Activated CD8-positive, alpha-beta memory T cell treated with anti-CD3 and anti-CD28 coated beads, Interleukin-2, amount 10 ng/mL, durations not matched to agents 7 days and 5 days (primary cell): ENCODE measurements at regions not wholly inside any gene's neighbourhood (a gene's known extent, or its start where the extent isn't known, plus 50 kb on each side); places are given as distances from the start of the nearest gene placed in this dataset.
"Not testable (repeated sequence)": the region's sequence is repeated elsewhere in the genome, so short reads cannot be mapped to it uniquely, and the experiment has no call there.

Experiments used
- ATAC-seq: fragments of 150-1000 bp; cut with Tn5 transposase; one replicate; pipeline ENCODE4 v1.10.0; 2021; ENCODE audit warnings: moderate library complexity
- CTCF ChIA-PET: fragments of 350-600 bp; sonication (Branson Sonifier 250); formaldehyde crosslinking; loops from one replicate; lab custom pipeline; 2021; ENCODE audit warnings: antibody characterized with exemption; lab: Charles Lee
- DNase-seq: peaks from one replicate; pipeline ENCODE4 v3.0.0-alpha.2; 2020
- H3K27ac Mint-ChIP-seq: one replicate; pipeline ENCODE4 v1.8.0; 2021; ENCODE audit warnings: mild to moderate bottlenecking, mixed read lengths
- H3K27me3 Mint-ChIP-seq: one replicate; pipeline ENCODE4 v1.8.0; 2021; ENCODE audit warnings: mixed read lengths
- H3K36me3 Mint-ChIP-seq: one replicate; pipeline ENCODE4 v1.8.0; 2021; ENCODE audit warnings: mild to moderate bottlenecking, mixed read lengths
- H3K4me1 Mint-ChIP-seq: one replicate; pipeline ENCODE4 v1.8.0; 2021; ENCODE audit warnings: mixed read lengths
- H3K4me3 Mint-ChIP-seq: one replicate; pipeline ENCODE4 v1.8.0; 2021; ENCODE audit warnings: mild to moderate bottlenecking, moderate library complexity, mixed read lengths
- H3K9me3 Mint-ChIP-seq: one replicate; pipeline ENCODE4 v1.8.0; 2022; ENCODE audit warnings: low read depth, mixed read lengths

DNA sequence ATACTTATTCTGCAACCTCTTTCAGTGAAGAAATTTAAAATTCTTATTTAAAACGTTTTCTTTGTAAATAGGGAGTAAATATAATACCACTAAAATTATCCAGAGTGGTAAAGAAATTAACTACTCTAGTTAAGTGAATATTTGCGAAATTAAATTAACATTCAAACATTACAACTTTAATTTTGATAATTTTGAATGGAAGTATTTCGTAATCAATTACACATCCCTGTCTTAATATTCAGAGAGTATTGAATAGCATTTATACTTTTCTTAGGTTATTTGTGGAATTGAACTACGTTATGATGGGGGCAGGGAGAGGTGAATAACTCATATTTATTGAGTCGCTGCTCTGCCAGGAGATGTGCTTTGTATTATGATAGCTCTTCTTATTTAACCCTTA lies 96.3 kb upstream of the KIF26B start:
- Mint-ChIP-seq H3K27me3 (peaks cover 2% of the 10 kb centered on the region), H3K36me3 (no peaks in the 10 kb centered on the region), H3K4me3 (no peak overlapping the region), H3K9me3 (no peaks in the 10 kb centered on the region), H3K27ac (no peak overlapping the region), H3K4me1 (peaks cover 7% of the 10 kb centered on the region)
- ATAC-seq (no peak), DNase-seq (no peak)
- CTCF ChIA-PET, result no interaction called here

DNA sequence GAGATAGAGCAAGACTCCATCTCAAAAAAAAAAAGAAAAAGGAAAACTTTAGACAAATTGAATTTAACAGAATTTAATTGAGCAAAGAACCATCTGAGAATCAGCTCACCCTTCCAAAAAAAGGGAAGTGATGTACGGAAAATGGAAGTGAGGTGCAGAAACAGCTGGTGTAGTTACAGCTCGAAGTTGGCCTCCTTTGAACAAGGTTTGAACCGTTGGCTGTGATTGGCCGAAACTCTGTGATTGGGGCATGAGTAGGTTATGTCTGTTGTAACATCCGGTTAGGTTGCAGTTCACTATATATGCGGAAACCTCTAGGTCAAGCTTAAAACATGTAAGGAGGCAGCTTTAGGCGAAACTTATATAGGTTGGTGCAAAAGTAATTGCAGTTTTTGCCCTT lies 97.9 kb upstream of the KIF26B start:
- Mint-ChIP-seq H3K4me3 (no peak overlapping the region), H3K27ac (no peak overlapping the region), H3K36me3 (no peaks in the 10 kb centered on the region), H3K27me3 (peaks cover 2% of the 10 kb centered on the region), H3K9me3 (no peaks in the 10 kb centered on the region), H3K4me1 (peaks cover 6% of the 10 kb centered on the region)
- CTCF ChIA-PET, result interaction anchor here (0.6 to 2.3 kb wide), 4 partner anchors 15 to 263 kb away, joined by 3 to 7 read pairs (median 4); no protein-coding TSS in a partner anchor
- DNase-seq (no peak), ATAC-seq (no peak)

DNA sequence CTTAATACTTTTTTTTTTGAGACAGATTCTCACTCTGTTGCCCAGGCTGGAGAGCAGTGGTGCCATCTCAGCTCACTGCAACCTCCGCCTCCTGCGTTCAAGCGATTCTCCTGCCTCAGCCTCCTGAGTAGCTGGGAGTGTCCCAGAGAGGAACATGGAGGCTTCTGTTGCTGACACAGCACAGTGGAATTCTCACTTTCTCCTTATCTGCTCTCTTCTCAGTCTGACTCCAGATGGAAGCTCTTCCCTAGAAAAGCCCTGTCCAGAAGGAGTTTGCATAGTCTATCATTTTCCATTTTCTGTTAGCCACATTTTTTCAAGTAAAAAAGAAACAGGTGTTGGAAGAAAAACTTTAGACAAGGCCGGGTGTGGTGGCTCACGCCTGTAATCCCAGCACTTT lies 98.5 kb upstream of the KIF26B start:
- not testable (repeated sequence) for H3K4me3 Mint-ChIP-seq, ATAC-seq, DNase-seq, H3K27ac Mint-ChIP-seq, H3K9me3 Mint-ChIP-seq, H3K27me3 Mint-ChIP-seq, H3K36me3 Mint-ChIP-seq
- peaks cover 12% of the 10 kb centered on the region for H3K4me1 Mint-ChIP-seq
- CTCF ChIA-PET, result interaction anchor here (0.7 to 2.3 kb wide), 2 partner anchors 14 to 649 kb away, joined by 3 to 7 read pairs; no protein-coding TSS in a partner anchor

DNA sequence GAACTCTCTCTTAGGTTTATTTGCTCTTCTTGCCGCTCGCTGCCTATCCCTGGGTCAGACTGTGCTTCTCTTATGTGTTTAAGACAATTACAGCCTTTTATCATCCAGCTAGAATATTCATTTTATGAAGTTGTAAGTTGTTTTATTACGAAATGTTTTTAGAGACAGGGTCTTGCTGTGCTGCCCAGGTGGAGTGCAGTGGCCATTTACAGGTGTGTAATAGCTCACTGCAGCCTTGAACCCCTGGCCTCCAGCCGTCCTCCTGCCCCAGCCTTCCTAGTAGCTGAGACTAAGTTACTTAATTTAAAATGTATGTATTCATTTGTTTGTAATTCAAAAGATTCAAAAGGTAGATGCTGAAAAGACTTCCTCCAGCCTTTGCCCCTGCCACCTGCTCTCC lies 99.0 kb upstream of the KIF26B start:
- Mint-ChIP-seq H3K27me3 (peaks cover 2% of the 10 kb centered on the region), H3K4me3 (no peak overlapping the region), H3K27ac (no peak overlapping the region), H3K4me1 (peaks cover 15% of the 10 kb centered on the region), H3K36me3 (no peaks in the 10 kb centered on the region), H3K9me3 (no peaks in the 10 kb centered on the region)
- CTCF ChIA-PET, result interaction anchor here (0.7 to 2.3 kb wide), 2 partner anchors 13 to 648 kb away, joined by 3 to 7 read pairs; no protein-coding TSS in a partner anchor
- no peak for DNase-seq
- ATAC-seq, result no peak

DNA sequence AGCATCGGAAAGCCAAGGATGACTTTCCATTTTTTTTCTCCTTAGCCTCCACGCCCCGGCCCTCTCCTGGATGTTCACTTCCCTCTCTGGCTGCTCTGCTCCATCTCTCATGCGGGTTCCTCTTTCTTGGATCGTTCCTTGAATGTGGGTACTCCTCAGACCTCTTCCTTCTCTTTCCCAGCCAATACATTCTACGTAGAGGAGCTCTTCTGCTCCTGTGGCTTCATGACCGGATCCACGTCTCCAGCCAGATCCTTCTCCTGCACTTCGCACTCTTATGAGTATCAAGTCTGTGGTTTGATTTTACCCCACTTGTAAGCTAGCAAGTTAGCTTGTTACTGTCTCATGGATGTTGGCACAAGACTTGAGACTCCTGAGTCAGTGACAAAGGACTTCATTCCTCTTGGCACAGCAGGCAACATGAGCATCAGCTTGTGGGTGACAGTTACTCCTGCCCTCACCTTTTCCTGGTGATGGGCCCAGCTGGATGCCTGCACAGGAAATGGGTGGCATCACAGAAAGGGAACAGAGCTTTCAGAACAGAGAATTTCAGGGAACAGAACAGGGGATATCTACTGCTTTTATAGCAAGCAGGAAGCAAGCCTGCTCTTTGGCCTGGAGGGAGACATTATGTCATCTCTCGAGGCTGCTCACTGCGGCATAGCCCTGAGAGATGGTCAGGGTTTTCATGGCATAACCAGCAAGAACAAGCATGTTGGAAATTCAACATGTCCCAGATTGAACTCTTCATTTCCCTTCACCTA lies 100.1 kb upstream of the KIF26B start:
- Mint-ChIP-seq H3K36me3 (no peaks in the 10 kb centered on the region), H3K27ac (no peak overlapping the region)
- ATAC-seq, result no peak

DNA sequence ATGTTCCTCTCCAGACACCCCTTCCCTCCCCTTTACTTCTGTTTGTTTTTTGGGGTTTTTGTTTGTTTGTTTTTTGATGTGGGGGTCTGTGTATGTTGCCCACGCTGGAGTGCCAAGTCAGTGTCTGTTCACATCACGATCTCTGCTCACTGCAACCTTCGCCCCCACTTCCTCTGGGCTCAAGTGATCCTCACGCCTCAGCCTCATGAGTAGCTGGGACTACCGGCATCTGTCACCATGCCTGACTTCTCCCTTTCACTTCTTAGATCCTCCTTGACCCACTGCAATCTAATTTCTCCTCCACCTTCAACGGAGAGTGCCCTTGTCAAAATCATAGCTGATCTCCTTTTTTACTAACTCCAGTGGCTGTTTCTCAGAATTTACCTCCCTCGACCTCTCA lies 100.7 kb upstream of the KIF26B start:
- CTCF ChIA-PET, result interaction anchor here (2.7 kb wide), 1 partner anchor 11 kb away, joined by 9 read pairs; no protein-coding TSS in a partner anchor
- DNase-seq (no peak), ATAC-seq (no peak)
- no peaks in the 10 kb centered on the region for H3K9me3 Mint-ChIP-seq
- H3K27ac Mint-ChIP-seq, result no peak overlapping the region
- H3K4me1 Mint-ChIP-seq, result peaks cover 15% of the 10 kb centered on the region
- H3K27me3 Mint-ChIP-seq, result peaks cover 5% of the 10 kb centered on the region
- no peak overlapping the region for H3K4me3 Mint-ChIP-seq
- H3K36me3 Mint-ChIP-seq, result no peaks in the 10 kb centered on the region

More for the DNA sequence above, 100.1 kb upstream of the KIF26B start:
- Mint-ChIP-seq H3K4me1 (peaks cover 15% of the 10 kb centered on the region), H3K27me3 (peaks cover 5% of the 10 kb centered on the region), H3K9me3 (no peaks in the 10 kb centered on the region), H3K4me3 (no peak overlapping the region)
- CTCF ChIA-PET, result interaction anchor here (2.7 kb wide), 1 partner anchor 12 kb away, joined by 9 read pairs; no protein-coding TSS in a partner anchor
- DNase-seq, result no peak

DNA sequence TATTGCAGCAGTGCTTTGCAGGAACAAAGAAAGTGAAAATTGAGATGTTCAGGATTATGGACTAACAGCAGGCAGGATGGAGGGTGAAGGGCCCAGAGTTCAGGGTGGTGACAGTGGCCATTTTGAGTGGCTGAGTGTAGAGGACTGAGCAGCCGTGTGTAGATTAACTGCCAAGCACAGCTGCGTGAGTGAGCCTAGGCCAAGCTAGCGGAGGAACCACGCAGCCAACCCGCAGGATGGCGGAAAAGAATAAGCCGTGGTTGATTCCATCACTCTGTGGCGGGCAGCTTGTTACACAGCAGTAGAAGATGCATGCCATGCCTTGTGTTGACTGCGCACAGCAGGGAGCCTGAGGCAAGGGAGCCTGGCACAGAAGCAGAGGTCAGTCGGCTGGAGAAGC lies 102.5 kb upstream of the KIF26B start:
- CTCF ChIA-PET, result interaction anchor here (2.2 kb wide), 1 partner anchor 9 kb away, joined by 27 read pairs; no protein-coding TSS in a partner anchor
- ATAC-seq, result no peak
- peaks cover 15% of the 10 kb centered on the region for H3K4me1 Mint-ChIP-seq
- no peak overlapping the region for H3K27ac Mint-ChIP-seq
- H3K9me3 Mint-ChIP-seq, result no peaks in the 10 kb centered on the region
- peaks cover 5% of the 10 kb centered on the region for H3K27me3 Mint-ChIP-seq
- DNase-seq, result no peak
- no peaks in the 10 kb centered on the region for H3K36me3 Mint-ChIP-seq
- no peak overlapping the region for H3K4me3 Mint-ChIP-seq

DNA sequence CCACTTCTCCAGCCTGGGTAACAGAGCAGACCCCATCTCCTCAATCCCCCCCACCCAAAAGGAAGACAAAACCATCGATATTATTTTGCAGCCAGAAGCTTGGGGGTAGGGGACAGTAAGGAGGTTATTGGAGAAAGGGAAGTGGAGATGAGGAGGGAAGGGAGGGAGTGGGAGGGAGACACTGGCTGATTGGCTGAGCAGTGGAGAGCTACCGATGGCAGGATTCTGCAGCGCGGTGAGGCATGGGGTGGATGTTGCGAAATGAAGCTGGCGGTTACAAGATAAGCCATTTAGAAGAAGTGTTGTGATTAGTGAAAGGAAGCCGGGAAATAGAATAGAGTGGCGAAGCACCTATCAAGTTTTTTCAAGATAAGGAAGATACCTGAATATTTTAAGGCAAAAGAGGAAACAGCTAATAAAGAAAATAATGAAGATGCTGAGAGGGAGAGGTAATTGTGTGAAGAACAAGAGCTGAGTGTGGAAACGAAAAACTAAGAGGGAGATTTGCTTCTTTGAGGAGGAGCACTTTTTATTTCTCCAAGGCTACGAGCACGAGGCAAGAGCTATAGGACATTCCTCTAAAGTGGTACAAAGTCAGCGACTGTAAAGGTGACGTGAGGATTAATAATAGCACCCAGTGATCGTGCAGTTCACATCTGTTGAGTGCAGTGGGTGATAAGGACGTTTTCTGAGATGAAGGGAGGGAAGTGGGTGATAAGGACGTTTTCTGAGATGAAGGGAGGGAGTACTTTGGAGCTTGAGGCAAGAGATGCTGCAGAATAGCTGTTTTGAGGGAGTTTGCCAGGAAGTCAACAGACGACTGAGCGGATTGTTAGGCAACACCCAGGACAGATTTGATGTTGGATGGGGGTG lies 103.2 kb upstream of the KIF26B start:
- H3K27me3 Mint-ChIP-seq, result peaks cover 5% of the 10 kb centered on the region
- H3K27ac Mint-ChIP-seq, result no peak overlapping the region
- peak overlapping the region; percentile 13 for H3K4me3 Mint-ChIP-seq
- ATAC-seq (no peak), DNase-seq (no peak)
- no peaks in the 10 kb centered on the region for H3K36me3 Mint-ChIP-seq
- CTCF ChIA-PET, result interaction anchor here (1.0 to 2.2 kb wide), 2 partner anchors 9 to 250 kb away, joined by 4 to 27 read pairs; no protein-coding TSS in a partner anchor
- peaks cover 15% of the 10 kb centered on the region for H3K4me1 Mint-ChIP-seq
- no peaks in the 10 kb centered on the region for H3K9me3 Mint-ChIP-seq

DNA sequence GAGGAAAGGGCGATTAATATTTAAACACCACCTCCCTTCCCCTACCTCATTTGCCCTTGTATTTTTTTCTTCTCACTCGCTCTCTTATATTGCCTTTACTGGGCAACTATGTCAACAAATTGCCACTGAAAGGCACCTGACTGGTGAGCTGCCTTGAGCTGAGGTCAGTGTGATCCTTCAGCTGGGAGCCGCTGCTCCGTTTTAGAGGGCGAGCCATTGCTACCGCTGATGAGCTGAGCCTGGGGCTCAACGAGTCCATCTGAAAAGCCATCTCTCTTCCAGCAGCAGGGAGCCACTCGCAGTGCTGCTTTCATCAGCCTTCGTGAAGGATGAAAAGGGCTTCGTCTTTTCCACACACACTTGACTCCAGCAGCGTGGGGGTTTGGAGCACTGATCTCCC lies 108.0 kb upstream of the KIF26B start:
- ATAC-seq (no peak), DNase-seq (no peak)
- Mint-ChIP-seq H3K9me3 (no peaks in the 10 kb centered on the region), H3K4me3 (no peak overlapping the region), H3K27me3 (peaks cover 5% of the 10 kb centered on the region), H3K27ac (no peak overlapping the region), H3K4me1 (peaks cover 17% of the 10 kb centered on the region), H3K36me3 (no peaks in the 10 kb centered on the region)
- CTCF ChIA-PET, result interaction anchor here (1.1 to 6.9 kb wide), 3 partner anchors 107 to 245 kb away, joined by 3 to 85 read pairs (median 5); no protein-coding TSS in a partner anchor

DNA sequence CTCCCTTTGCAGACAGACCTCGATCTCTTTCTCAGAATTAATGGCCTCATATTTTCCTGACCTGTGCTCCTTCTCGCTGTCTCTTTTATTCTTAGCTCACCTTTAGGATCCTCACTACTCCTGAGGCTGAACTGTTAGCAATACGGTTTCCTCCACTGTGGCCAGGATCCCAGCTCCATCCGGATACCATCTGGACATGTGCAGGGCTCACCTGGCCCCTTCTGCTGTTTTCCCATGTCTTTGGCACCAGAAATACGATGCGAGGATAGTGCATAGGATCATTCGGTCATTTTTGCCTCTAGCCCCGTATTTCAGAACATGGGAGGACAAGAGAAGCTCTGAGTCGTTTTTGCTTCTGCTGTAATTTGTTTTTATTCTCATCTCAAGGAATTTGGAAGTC lies 108.5 kb upstream of the KIF26B start:
- Mint-ChIP-seq H3K27ac (no peak overlapping the region), H3K27me3 (peaks cover 5% of the 10 kb centered on the region), H3K4me3 (no peak overlapping the region), H3K9me3 (no peaks in the 10 kb centered on the region), H3K4me1 (peaks cover 12% of the 10 kb centered on the region), H3K36me3 (no peaks in the 10 kb centered on the region)
- no peak for ATAC-seq
- no peak for DNase-seq
- CTCF ChIA-PET, result interaction anchor here (1.1 to 6.9 kb wide), 3 partner anchors 107 to 245 kb away, joined by 3 to 85 read pairs (median 5); no protein-coding TSS in a partner anchor

DNA sequence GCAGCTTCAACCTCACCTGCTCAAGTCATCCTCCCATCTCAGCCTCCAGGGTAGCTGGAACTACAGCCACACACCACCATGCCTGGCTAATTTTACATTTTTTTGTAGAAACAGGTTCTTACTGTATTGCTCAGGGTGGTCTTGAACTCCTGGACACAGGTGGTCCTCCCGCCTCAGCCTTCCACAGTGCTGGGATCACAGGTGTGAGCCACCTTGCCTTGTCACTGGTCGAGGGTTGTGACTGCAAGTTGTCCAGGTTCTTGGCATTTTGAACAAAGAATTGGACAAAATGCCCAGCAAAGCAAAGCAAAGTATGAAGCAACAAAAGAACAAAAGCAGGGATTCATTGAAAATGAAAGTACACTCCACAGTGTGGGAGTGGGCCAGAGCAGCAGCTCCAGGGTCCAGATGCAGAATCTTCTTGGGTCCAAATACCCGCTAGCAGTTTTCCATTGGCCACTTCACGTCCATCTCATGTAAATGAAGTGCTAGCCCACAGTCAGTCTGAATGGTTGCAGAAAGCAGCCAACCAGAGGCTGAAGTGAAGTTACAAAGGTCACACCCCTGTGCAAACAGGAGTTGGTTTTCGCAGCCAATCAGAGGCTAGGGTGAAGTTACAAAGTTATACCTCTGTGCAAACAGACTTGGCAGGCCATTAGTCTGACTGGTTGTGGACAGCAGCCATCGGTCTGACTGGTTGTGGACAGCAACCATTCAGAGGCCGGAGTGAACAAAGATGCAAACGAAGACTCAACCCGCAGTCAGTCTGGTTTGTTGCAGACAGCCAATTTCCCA lies 109.5 kb upstream of the KIF26B start:
- peaks cover 10% of the 10 kb centered on the region for H3K4me1 Mint-ChIP-seq
- peaks cover 2% of the 10 kb centered on the region for H3K27me3 Mint-ChIP-seq
- no peaks in the 10 kb centered on the region for H3K9me3 Mint-ChIP-seq
- no peaks in the 10 kb centered on the region for H3K36me3 Mint-ChIP-seq
- no peak overlapping the region for H3K27ac Mint-ChIP-seq
- DNase-seq, result no peak
- no peak overlapping the region for H3K4me3 Mint-ChIP-seq
- CTCF ChIA-PET, result interaction anchor here (1.1 to 6.9 kb wide), 2 partner anchors 108 to 244 kb away, joined by 5 to 85 read pairs; no protein-coding TSS in a partner anchor
- ATAC-seq, result no peak

DNA sequence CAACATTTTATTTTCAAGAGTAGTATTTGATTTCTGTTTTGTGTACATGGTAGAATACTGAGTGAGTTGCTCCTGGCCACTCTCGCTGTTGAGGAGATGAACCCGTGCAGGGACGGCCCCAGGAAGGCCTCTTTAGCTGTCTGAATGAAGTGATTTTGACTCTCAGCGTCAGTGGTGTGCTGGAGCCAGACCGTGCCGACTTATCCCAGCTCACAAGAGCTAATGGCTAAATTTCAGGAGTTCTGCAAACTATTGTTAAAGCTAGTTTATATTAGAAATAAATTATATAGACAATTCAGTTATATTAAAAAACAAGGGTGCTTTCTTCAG lies 111.2 kb upstream of the KIF26B start:
- Mint-ChIP-seq H3K9me3 (no peaks in the 10 kb centered on the region), H3K36me3 (no peaks in the 10 kb centered on the region), H3K27me3 (no peaks in the 10 kb centered on the region), H3K4me1 (peaks cover 10% of the 10 kb centered on the region), H3K27ac (no peak overlapping the region), H3K4me3 (no peak overlapping the region)
- CTCF ChIA-PET, result interaction anchor here (0.9 to 6.9 kb wide), 19 partner anchors 8 to 440 kb away, joined by 3 to 85 read pairs (median 5); partner anchors contain the start of gene HNRNPU
- no peak for ATAC-seq
- DNase-seq, result no peak
